B cell (primary cell): ENCODE measurements at regions not wholly inside any gene's neighbourhood (a gene's known extent, or its start where the extent isn't known, plus 50 kb on each side); places are given as distances from the start of the nearest gene placed in this dataset.

Experiments
- EZH2 ChIP-seq: IDR thresholded peaks from 2 replicates; pipeline ENCODE4 v1.6.1; 2012; ENCODE audit warnings: borderline replicate concordance, low read depth, mild to moderate bottlenecking, moderate library complexity, low read length; ENCODE audit not compliant: insufficient read depth, poor library complexity, severe bottlenecking
- TF ChIP-seq, protein P1 (sequence below): fragments of 200-600 bp; IDR thresholded peaks from one replicate; pipeline ENCODE4 v1.8.0; 2022; ENCODE audit warnings: antibody characterized with exemption, mild to moderate bottlenecking

DNA sequence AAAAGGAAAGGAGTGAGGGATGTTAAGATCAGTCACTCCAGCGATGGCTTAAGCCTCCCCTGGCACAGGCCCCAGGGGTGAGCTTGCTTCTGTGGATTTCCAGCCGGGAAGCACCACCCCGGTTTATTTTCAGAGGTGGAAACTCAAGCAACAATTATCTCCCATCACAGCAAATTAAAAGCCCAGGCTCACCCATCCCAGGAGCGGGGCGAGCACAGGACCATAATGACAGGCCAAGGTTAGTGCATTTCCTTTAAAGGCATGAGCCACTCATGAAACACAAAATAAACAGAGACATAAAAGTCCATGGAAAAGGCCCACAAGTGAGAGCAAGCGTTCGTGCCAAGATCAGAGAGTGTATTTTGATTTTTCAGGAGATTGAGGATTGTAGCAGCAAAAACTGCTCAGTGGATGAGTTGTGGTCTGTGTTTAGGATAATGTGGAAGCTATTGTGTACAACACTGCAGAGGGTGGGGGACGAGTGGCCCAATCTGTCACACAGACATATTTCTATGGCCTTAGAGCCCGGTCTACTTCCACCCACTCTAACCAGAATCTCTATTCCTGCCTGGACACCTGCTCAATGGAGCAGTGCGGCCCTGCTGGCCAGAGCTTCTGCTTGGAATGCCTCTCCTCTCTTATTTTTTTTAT is 111.4 kb upstream of the CDC42EP3 start:
- no peak for TF ChIP-seq EZH2
- TF ChIP-seq, protein P1, sequence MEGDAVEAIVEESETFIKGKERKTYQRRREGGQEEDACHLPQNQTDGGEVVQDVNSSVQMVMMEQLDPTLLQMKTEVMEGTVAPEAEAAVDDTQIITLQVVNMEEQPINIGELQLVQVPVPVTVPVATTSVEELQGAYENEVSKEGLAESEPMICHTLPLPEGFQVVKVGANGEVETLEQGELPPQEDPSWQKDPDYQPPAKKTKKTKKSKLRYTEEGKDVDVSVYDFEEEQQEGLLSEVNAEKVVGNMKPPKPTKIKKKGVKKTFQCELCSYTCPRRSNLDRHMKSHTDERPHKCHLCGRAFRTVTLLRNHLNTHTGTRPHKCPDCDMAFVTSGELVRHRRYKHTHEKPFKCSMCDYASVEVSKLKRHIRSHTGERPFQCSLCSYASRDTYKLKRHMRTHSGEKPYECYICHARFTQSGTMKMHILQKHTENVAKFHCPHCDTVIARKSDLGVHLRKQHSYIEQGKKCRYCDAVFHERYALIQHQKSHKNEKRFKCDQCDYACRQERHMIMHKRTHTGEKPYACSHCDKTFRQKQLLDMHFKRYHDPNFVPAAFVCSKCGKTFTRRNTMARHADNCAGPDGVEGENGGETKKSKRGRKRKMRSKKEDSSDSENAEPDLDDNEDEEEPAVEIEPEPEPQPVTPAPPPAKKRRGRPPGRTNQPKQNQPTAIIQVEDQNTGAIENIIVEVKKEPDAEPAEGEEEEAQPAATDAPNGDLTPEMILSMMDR: no peak
